GM21619 (cell line): ENCODE measurements at regions not wholly inside any gene's neighbourhood (a gene's known extent, or its start where the extent isn't known, plus 50 kb on each side); places are given as distances from the start of the nearest gene placed in this dataset.
"Not testable (repeated sequence)": the region's sequence is repeated elsewhere in the genome, so short reads cannot be mapped to it uniquely, and the experiment has no call there.

Experiments used
- ATAC-seq: cut with Tn5 transposase; IDR thresholded peaks from one replicate; pipeline ENCODE4 v1.9.1; 2021; ENCODE audit not compliant: unreplicated experiment

- no peak for ATAC-seq
These were observed 290.2 kb upstream of the NCAM1 start for GRCh38 chr11:112670806-112671570.

DNA sequence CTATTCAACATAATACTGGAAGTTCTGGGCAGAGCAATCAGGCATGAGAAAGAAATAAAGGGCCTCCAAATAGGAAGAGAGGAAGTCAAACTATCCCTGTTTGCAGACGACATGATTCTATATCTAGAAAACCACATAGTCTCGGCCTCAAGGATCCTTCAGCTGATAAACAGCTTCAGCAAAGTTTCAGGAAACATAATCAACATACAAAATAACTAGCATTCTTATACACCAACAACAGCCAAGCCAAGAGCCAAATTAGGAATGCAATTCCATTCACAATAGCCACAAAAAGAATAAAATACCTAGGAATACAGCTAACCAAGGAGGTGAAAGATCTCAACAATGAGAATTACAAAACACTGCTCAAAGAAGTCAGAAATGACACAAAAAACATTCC is 287.8 kb upstream of the NCAM1 start:
- not testable (repeated sequence) for ATAC-seq

GRCh38 chr11:112685111-112685510 is 276.1 kb upstream of the NCAM1 start:
- ATAC-seq, result no peak

- no peak for ATAC-seq
These were observed 271.4 kb upstream of the NCAM1 start for GRCh38 chr11:112689851-112690250.

- no peak for ATAC-seq
These were observed 267.4 kb upstream of the NCAM1 start for GRCh38 chr11:112693781-112694180.

- no peak for ATAC-seq
These were observed 267.0 kb upstream of the NCAM1 start for GRCh38 chr11:112694245-112694644.

GRCh38 chr11:112694813-112695212 is 266.4 kb upstream of the NCAM1 start:
- no peak for ATAC-seq

- no peak for ATAC-seq
These were observed 263.6 kb upstream of the NCAM1 start for GRCh38 chr11:112697391-112698178.

DNA sequence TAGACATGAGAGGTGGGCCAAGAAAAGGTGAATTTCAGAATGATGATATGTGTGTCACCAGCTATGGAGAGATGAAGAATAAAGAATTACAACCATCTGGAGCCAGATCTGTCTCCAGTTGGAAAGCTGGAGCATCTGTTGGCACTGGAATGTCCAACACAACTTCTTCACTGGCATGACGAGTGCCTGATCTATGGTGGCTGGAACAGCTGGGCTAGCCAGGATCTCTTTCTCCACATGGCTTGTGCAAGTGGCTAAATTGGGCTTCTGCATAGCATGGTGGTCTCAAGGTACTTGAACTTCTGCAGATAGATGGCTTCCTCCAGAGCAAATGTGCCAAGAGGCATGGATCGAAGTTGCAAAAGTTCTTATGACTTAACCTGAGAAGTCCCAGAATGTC is 256.1 kb upstream of the NCAM1 start:
- no peak for ATAC-seq

DNA sequence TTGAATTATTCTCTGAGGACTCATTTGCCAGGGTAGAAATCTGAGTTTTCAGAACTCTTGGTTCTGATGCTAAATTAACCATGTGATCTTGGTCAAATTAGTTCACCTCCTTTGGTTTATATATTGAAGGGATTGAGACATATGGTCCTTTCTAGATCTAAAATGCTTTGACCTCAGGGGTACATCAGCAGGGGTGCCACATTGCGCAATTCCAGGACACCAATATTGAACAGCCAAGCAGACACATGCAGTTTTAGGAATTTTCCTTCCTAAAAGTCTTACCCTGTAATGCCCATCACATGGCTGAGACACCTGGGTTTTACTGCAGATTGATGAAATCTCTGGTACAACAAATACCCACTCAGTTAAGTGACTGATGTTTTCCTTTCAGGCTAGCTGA is 254.4 kb upstream of the NCAM1 start:
- no peak for ATAC-seq

DNA sequence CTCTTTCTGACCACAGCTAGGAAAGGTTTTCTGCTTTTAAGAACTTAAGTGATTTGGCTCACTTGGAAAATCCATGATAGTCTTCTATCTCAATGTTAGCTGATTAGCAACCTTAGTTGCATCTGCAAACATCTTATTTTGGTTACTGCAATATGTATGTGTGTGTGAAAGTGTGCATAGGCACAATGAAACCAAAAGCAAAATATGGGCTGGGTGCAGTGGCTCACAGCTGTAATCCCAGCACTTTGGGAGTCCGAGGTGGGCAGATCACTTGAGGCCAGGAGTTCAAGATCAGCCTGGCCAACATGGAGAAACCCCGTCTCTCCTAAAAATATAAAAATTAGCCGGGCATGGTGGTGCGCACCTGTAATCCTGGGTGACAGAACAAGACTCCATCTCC is 246.9 kb upstream of the NCAM1 start:
- ATAC-seq, result not testable (repeated sequence)

GRCh38 chr11:112715056-112715455 is 246.2 kb upstream of the NCAM1 start:
- no peak for ATAC-seq

DNA sequence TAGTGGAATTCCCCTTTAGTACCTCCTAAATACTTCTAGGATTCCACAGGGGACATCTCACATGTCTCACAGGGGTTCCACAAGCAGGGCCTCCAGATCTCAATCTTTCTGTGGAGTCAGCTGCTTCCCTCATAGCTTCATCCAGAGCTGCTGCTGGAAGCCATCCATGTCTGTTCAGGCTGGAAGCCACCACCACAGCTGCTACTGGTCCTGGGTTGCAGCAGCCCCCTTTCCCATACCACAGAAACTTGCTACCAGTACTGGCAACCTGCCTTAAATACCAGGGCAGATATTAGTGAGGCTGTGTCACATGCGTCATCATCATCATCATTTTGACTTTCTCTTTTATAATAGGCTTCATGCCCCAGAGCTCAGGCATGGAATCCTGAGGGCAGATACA is 242.7 kb upstream of the NCAM1 start:
- ATAC-seq, result no peak

DNA sequence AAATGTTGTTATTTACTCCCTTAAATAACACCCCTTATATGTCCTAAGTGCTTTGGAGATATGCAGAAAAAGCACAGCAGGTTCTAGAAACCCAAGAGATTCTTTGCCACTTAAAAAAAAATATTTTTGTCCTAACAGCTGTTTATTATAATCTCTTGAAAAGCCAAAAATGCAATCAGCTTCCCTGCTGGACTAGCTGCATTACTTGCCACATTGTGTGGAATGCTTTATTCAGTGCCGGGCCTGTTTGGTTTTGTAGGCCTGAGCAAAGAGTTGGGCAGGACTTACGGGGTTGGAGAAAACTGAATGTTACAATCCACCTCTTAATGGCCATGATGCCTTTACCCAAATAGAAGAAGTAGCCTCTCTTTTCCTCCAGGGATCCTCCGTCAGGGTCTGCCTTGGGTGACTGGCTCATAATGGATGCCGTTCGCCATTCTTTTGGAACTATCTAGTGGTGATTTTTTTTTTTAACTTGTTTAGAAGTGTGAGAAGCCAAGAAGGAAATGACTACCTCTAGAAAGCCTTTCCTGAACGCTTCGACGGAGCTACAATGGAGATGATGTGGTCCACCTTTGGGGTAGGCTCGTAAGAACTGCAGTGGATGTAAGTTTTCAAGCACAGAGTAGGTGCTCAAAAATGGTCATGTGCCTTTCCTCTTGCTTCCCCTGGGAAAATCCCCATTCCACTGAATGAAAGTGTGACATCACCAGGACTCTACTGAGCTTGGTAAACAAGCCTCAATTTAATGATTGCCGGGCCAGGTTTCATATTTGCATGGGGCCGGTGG is 241.3 kb upstream of the NCAM1 start:
- ATAC-seq, result no peak

DNA sequence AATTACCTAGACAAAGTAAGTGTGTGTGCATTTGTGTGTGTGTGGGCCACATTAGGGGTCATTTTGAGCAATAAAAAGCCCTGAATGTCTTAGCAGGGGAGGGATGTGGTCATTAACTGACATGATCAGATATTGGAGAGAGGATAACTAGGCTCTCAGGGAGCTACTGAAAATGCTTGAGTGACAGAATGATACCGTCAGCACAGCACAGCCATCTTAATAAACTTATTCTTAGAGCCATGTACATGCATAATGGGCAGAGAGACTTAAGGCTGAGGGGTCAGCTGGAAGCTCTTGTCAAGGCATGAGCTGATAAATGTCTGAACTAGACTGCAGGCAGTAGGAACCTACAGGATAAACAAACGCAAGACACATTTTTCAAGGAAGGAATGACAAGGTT is 239.1 kb upstream of the NCAM1 start:
- ATAC-seq, result no peak

- ATAC-seq, result no peak
These were observed 238.3 kb upstream of the NCAM1 start for GRCh38 chr11:112722876-112723275.

- no peak for ATAC-seq
These were observed 237.3 kb upstream of the NCAM1 start for GRCh38 chr11:112723676-112724495.

DNA sequence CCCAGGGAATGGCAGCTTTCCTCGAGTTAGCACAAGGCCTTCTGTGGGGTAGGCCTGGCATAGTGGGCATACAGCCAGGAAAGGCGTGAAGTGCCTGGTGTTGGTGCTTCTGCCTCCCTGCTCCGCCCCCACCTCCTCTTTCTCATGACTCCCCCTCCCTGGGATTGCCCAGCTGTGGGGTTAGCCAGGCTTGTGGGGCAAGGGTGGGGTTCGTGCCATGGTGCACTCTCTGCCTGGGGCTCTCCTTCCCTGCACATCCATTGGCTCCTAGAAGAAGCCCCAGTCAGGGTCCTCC is 236.8 kb upstream of the NCAM1 start:
- no peak for ATAC-seq

DNA sequence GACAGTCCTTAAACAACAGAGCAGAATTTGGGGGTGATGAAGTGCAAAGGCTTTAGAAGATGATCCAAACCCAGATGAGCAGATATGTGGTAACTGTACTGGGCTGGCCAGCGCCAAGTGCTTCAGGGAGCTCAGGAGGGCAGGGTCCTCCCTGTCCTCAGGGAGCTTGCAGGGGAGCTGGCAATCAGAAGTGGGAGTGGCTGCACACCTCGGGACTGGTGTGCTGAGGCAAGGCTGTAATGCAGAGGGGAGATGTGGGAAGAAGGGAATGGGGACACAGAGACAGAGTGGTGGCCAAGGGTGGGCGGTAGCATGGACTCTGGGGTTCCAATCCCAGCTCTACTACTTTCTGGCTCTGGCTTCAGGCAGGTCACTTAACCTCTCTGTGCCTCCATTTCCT is 235.6 kb upstream of the NCAM1 start:
- ATAC-seq, result no peak

- no peak for ATAC-seq
These were observed 233.8 kb upstream of the NCAM1 start for GRCh38 chr11:112727341-112727841.

- ATAC-seq, result no peak
These were observed 232.9 kb upstream of the NCAM1 start for GRCh38 chr11:112728288-112728687.
